Cerebellar cortex (tissue), 1 donor: ENCODE measurements at regions not wholly inside any gene's neighbourhood (a gene's known extent, or its start where the extent isn't known, plus 50 kb on each side); places are given as distances from the start of the nearest gene placed in this dataset.
"Not testable (repeated sequence)": the region's sequence is repeated elsewhere in the genome, so short reads cannot be mapped to it uniquely, and the experiment has no call there.

ENCODE experiments used
- DNase-seq: peaks from one replicate; pipeline ENCODE4 v3.0.0-alpha.2; 2015; ENCODE audit warnings: low spot score

DNA sequence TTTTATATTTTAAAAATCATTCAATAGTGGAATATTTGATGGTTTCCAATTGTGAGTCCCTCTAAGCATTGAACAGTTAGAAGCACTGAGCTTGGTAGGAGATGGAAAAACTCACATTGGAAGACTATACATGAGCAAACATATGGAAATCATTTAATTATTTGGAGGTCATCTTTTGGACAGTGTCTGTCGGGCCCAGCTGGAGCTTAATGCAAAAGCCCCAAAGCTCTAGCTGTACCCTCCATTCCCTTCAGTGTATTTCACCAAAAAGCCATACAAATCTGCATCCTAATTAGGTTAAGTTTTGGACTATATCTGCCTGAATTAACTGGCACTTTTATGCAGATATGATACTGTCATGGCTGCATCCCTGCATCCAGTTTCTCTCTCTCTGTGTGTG is 365.7 kb downstream of the FLRT2 start:
- DNase-seq, result no peak

DNA sequence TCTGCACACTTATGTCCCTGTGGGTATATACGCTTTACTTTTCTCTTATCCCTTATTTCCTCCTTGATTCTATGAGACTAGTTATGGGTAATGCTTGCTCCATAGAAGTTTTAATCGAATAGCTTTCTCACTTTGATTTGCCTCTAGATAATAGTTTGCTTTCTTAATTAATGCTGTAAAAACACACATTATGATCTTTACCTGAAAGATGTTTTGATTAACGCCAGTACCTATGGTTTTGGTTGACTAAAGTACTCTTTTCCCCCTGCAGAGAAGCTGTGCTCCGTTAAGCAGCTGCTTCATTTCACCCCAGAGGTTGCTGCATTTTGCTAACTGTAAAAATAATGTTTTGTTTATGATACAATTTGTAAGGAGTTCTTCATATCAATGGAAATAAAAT is 362.3 kb downstream of the FLRT2 start:
- no peak for DNase-seq

DNA sequence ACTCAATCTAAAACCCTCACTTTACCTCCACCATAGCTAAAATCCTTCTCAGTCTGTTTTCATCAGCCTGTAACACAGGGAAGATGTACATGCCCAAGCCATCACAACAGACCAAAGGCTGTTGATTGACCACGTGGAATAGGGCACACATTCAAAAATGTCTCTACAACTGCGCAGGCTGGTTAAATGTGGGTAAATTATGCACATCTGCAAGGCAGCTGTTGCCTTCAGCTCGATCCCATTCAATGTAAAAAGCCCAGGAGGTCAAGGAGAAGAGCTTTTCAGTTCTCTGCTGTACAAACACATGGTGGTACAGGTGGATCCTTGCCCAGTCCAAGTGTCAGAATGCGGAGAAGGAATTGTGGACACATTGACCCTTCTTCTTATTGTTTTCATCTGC is 354.0 kb downstream of the FLRT2 start:
- DNase-seq, result no peak

DNA sequence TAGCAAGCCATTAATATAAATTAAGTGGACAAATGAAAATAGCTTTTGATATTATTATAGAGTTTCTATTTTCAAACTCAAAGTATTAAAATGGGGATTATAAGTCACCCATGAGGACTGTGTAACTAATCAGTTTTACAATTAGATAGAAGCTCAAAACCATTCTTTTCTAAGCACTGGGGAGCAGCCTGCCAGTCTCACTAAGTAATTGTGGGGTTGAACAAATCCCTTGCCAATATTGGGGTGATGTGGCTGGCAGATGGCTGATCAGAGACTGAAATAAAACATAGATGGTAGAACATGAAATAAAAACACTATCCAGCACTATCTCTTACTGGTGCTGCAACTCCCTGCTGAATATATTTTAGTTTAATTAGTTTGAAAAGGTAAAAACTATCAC is 353.2 kb downstream of the FLRT2 start:
- no peak for DNase-seq

DNA sequence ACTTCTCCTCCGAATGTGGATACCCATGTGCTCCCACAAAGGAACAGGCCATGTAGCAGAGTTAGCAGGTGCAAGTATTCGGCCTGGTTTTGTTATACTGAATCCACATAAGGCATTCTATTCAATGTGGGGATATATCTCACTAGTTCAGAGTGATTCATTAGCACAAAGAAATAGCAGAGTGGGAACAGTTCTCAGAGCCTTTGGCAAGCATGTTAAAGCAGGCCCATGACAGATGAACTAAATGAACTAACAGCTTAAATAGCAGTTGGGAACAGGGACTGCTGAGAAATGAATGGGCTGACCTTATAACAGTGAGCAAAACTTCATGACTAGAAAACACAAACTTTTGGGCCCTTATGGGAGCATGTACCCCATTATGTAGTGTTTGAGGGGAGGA is 352.0 kb downstream of the FLRT2 start:
- no peak for DNase-seq

DNA sequence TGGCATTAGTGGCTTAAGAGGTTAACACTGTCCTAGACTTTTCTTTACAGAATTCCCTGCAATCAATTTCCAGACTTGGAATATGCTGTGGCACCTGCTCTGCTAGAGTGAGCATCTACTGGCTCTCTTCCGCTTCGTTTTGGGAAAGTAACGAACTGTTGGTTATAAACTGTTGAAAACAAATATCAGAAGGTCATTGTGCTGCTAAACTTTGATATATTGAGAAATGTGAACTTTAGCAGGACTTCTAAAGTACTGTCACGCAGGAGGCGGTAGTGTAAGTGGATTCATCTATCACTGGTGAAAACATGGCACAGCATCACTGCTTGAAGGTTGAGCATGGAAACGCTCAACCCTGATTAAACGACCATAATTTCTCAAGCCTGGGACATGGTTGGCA is 348.9 kb downstream of the FLRT2 start:
- no peak for DNase-seq

DNA sequence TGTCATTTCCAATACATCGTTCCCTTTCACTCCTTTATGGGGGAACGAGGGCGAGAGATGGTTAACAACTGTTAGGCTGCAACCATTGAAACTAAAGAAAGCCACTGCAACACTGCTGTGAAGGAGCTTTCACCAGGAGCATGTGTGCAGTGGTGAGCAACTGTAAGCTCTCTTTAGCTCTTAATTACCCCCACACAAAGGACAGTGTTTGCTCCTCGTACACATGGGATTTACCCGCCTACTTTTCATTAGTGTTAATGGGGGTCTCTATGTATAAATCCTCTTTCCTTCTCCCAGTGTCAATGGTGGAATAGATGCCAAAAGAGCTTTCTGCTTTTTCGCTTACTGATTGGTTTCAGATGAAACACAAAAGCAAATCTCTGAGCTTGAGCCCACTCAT is 343.1 kb downstream of the FLRT2 start:
- no peak for DNase-seq

DNA sequence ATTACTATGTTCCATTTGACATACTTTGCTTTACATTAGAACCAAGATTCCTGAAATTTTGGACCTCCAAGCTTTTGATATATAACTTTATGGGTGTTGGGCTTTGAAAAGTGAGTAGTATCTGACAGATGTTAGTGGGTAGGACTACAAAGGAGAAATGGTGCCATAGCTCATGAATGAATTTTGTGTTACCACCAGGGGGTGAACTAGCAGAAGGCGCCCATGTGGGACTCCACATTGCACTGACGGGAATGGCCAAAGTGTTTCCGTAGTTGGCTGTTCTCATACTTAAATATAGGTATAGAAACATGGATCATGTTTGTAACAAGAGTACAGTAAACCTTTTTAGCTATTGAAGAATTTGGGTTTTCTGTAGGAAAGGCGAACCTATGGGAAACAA is 337.5 kb downstream of the FLRT2 start:
- no peak for DNase-seq

DNA sequence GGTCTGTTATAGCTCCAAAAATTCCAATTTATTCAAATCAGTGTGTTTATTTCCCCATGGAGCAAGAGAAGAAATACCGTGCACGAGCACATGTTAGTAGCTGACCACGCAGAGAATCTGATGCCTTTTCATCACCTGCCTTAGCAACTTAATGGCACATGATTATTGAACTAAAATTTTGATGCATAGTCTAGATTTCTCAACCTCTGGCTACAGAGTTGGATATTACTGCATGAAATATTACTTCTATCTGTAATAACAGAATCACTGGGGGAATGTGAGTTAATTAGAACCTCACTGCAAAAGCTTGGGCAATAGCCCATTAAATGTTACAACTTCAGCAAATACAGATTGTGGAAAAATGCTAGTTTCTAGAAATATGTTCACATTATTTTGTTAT is 335.8 kb downstream of the FLRT2 start:
- DNase-seq, result no peak

DNA sequence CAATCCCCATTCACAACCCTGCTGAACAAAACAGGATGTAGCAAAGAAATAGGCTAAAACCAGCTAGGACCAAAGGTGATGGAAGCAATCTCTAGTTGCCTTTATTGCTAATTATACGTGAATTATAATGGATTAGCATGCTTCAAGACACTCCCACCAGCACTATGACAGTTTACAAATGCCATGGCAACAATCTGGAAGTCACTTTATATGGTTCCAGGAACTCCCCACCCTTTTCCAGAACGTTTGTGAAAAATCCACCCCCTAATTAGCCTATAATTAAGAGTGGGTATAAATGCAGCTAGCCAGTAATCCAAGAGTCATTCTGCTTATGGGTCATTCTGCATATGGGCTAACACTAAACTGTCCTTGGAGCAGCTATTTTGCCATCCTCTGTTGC is 328.7 kb downstream of the FLRT2 start:
- DNase-seq, result no peak

DNA sequence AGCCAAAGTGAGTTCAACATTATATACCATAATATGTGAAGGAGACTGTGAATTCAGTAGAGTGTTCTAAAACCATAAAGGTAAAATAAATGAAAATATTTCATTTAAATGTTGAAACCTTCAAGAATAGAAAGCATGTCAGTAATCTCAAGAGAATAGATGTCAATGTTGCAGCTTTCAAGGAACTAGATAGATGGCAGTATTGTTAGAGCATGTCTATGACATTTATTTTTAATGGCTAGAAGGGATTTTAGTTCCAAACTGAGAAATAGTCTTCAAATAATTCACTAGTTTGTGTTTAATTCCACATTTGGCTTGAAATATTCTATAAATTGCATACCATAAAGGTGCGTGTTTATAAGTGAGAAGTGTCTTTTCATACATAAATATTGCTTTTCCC is 326.5 kb downstream of the FLRT2 start:
- no peak for DNase-seq

DNA sequence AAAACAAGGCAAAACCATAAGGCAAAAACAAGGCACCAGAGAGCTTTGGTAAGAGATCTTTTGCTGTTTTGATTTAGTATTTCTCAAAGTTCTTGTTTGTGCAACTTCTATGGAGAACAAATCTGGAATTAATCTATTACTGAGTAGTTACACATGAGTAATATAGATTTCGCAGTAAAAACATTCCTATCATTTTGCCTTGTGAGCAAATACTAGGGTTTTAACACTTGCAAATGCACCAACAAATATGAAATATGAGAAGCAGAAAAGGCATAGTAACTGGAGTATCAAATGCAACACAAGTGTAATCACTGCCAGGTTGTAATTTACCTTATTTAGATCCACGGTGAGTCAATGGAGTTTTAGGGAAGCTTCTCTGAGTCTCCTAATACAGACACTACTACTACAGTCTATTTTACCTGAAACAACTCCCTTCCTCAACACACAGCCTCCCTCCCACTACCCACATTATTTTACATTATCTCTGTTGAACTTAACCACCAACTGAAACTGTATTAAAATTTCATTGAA is 324.1 kb downstream of the FLRT2 start:
- DNase-seq, result no peak

DNA sequence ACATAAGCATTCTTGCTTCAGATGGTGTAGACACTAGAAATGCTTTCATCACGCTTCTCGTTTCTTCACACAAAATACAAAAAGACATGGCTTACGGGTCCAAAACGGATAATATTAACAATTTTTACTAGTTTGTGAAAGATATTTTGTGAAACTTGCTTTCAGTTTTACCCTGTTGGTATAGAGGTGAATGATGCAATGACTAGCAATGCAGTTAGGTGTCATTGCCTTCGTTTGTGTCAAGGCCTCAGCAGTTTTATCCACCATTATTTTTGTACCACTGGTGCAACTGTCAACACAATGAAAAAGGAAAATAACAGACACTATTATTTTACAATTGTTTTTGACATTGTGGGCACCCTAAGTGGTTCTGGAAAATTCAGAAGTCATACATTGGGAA is 323.0 kb downstream of the FLRT2 start:
- DNase-seq, result no peak

DNA sequence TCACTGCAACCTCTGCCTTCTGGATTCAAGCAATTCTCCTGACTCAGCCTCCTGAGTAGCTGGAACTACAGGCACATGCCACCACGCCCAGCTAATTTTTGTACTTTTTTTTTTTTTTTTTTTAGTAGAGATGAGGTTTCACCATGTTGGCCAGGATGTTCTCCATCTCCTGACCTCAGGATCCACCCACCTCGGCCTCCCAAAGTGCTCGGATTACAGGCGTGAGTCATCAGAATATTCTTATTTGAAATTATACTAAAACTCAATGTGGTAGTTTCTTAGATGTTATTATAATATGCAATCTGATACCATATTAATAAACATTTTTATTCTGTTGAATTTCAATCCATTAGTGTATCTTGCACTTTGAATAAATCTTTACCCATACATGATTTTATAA is 322.2 kb downstream of the FLRT2 start:
- not testable (repeated sequence) for DNase-seq

DNA sequence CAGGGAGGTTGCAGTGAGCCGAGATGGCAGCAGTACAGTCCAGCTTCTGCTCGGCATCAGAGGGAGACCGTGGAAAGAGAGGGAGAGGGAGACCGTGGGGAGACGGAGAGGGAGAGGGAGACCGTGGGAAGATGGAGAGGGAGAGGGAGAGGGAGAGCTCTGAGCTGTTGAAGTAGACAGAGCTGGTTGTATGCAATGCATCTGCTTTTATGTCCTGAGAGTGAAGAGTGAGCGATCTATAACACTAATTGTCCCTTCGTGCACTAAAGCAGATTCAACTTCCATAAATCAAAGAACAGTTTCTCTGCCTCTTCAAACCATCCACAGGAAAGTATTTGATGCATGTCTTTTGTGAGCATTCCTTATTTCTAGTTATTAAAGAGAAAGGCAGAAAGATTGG is 300.6 kb downstream of the FLRT2 start:
- DNase-seq, result not testable (repeated sequence)

DNA sequence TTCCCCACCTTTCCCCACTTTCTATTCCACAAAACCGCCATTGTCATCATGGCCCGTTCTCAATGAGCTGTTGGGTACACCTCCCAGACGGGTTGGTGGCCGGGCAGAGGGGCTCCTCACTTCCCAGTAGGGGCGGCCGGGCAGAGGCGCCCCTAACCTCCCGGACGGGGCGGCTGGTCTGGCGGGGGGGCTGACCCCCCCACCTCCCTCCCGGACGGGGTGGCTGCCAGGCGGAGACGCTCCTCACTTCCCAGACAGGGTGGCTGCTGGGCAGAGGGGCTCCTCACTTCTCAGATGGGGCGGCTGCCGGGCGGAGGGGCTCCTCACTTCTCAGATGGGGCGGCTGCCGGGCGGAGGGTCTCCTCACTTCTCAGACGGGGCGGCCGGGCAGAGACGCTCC is 299.7 kb downstream of the FLRT2 start:
- not testable (repeated sequence) for DNase-seq

DNA sequence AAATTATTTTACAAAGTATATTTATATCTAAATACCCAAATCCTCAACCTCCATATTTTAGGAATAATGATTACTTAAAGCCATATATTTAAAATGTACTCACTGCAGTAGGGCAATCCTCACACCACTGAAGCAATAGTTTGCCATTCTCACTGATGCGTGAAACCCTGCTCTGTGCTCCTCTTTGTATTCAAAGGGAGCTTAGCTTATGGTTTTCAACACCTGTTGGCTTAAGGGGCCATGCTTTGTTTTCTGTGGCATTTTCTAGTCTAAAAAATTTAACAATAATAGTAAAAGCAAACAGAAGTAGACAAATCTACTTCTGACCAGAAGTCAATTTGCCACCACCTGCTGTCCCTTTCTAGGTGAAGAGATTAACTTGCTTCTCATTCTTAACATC is 294.6 kb downstream of the FLRT2 start:
- no peak for DNase-seq

DNA sequence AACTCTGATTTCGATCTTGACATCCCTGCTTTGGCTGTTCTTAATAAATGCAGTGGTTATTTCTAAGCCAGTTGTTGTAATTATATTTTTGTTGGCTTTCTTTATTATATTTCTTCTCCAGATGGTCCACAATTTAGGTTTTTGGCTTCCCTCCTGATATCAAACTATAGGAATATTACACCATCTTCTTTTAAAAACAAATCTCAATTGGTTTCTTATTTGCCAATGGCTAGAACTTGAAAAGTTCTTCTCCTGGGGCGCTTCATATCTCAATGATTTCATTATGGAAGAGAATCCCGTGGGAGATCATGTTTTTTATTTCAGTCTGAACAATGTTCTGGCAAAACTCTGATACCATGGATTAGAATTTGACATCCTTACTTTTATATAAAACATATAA is 292.3 kb downstream of the FLRT2 start:
- no peak for DNase-seq

DNA sequence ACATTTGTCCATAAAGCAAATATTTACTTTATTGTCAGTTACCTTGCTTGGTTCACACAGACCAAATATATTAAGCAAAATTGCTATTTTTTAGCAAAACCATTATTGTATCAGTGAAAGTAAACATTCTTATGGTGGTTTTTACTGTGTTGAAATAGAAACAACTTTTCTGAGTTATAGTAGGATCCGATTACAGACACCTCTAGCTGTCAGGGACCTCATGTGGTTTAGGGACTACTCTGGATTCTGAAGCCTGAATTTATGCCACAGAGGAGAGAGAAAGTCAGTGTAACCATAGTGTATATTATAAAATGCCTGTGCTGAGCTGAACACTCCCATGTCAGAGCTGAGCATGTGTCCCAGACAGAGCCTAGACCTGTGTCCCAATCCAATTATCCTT is 287.5 kb downstream of the FLRT2 start:
- no peak for DNase-seq

DNA sequence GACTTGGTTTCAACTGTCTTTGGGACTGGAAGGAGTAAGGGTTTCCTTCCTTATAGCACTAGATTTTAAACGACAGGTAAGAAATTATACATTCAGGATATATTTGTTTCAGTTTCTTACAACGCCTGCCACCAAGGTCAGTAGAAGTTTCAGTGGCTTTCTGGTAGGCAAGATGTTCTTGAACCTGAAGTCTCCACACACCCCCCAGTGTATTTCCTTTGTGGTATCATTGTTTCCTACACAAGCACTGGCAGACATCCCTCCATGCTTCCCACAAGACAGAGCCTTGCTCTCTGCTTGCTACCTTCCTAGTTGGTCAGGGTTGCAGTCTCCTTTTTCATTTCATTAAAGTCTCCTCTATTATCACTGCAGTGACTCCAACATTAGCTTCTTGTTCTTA is 283.1 kb downstream of the FLRT2 start:
- no peak for DNase-seq

DNA sequence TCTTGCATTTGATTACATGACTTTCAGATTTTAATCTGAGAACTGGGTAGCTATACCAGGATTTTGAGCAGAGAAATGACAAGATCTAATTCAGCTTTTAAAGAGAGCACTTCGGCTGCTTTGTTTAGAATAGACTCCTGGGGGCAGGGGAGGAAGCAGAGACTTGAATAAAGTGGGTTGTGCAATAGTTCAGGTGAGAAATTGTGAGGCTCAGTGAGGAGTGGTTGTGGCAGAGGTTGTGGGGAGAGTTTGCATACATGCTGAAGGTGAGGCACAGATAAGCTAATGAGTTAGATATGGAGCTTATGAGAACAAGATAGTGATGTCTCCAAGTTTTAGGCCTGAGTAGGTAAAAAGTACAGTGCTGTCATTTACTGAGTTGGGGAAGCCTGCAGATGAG is 281.4 kb downstream of the FLRT2 start:
- DNase-seq, result no peak

DNA sequence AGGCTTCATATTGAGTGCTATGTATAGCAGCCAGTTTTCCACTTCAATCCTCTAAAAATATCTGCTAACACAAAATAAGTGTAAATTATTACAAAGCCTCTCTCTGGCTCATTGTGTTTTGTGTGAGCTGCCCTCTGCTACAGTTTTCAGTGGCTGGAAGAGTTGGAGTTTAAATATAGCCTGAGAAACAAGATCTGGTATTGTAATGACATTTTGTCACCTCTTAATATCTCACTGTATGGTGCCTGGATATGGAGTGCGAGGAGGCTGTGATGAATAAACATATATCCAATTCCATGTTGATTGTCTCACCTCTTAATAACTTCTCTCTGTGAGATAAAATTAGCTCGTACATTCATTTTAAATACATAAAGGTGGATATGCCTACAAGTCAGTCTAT is 269.7 kb downstream of the FLRT2 start:
- no peak for DNase-seq

DNA sequence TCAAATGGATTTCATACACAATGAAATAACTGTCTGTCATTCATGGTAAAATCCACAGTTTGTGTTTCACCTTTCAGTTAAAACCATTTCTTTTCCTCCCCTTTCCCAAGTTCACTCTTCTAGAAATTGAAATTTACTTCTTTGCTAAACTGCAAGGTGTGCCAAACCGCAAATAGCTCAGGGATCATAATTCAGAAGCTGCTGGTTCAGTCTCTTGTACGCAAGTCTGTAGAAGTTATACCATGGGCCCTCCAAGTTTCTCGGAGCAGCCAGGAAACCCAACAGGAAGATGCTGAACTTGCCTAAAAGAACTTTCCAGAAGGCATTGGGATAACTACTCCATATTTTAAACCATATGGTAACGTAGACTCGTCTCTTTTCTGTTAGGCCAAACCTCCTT is 268.9 kb downstream of the FLRT2 start:
- no peak for DNase-seq

DNA sequence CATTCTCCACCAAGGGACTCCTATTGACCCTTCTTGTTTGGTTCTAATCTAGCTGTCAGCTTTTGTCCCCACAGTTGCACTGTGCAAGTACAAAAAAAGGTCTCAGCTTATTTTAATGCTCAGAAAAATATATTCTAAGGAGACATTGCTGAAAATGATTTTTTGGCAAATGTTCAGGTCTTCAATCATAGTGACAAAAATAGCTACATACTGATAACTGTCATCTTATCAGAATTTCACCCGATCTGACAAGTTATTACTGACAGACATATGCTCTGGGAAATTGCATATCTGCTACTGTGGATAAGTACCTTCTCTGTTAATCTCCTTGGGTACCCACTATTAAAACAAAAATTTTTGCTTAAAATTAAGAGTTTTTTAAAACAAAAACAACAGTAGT is 263.6 kb downstream of the FLRT2 start:
- no peak for DNase-seq

DNA sequence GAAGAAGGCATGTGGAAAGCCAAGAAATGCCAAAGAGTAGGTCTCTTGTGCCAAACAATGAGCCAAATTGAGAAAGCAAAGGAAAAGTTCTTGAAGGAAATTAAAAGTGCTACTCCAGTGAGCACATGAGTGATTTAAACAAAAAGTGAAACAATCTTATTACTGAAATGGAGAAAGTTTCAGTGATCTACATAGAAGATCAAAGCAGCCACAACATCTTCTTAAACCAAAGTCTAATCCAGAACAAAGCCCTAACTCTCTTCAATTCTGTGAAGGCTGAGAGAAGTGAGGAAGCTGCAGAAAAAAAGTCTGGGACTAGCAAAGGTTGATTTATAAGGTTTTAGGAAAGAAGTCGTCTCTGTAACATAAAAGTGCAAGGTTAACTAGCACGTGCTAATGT is 259.6 kb downstream of the FLRT2 start:
- DNase-seq, result no peak
